ENCODE measurements at regions not wholly inside any gene's neighbourhood (a gene's known extent, or its start where the extent isn't known, plus 50 kb on each side); places are given as distances from the start of the nearest gene placed in this dataset.

DNA sequence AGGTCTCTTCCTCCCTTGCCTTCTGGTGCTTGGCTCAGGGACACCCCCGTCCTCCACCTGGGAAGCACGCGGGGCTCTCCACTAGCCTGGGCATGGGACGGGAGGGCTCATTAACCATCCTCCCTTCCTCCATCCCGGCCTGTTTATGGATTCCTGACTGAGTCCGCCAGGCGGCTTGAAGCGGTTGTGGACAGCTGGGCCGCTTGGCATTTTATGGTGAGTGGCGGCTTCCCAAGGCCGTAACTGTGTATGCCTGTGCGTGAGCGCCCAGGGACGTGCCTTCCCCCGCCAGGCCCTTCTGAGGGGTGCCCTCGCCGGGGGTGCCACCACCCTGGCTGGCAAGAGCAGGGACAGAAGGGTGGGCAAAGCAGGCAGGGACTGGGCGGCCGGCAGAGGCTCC is 202.8 kb downstream of the URI1 start:
- Mint-ChIP-seq H3K27ac (no peak overlapping the region), H3K4me1 (peaks cover 6% of the 10 kb centered on the region)

GRCh38 chr19:30145467-30145866 is 203.4 kb downstream of the URI1 start:
- Mint-ChIP-seq H3K9me3 (no peaks in the 10 kb centered on the region), H3K27me3 (ENCODE audit: low read depth, poor library complexity) (peaks cover 8% of the 10 kb centered on the region), H3K4me3 (no peak overlapping the region), H3K36me3 (ENCODE audit: low read depth) (no peaks in the 10 kb centered on the region), H3K27ac (no peak overlapping the region), H3K4me1 (peaks cover 6% of the 10 kb centered on the region)
- DNase-seq, result no peak
- TF ChIP-seq, protein P1, sequence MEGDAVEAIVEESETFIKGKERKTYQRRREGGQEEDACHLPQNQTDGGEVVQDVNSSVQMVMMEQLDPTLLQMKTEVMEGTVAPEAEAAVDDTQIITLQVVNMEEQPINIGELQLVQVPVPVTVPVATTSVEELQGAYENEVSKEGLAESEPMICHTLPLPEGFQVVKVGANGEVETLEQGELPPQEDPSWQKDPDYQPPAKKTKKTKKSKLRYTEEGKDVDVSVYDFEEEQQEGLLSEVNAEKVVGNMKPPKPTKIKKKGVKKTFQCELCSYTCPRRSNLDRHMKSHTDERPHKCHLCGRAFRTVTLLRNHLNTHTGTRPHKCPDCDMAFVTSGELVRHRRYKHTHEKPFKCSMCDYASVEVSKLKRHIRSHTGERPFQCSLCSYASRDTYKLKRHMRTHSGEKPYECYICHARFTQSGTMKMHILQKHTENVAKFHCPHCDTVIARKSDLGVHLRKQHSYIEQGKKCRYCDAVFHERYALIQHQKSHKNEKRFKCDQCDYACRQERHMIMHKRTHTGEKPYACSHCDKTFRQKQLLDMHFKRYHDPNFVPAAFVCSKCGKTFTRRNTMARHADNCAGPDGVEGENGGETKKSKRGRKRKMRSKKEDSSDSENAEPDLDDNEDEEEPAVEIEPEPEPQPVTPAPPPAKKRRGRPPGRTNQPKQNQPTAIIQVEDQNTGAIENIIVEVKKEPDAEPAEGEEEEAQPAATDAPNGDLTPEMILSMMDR (IDR thresholded peaks at IDR 0.05), result no peak

More for the DNA sequence above, 202.8 kb downstream of the URI1 start:
- TF ChIP-seq, protein P1 (IDR thresholded peaks at IDR 0.05), result no peak
- DNase-seq, result no peak
- Mint-ChIP-seq H3K4me3 (no peak overlapping the region), H3K9me3 (no peaks in the 10 kb centered on the region), H3K27me3 (ENCODE audit: low read depth, poor library complexity) (peaks cover 8% of the 10 kb centered on the region), H3K36me3 (ENCODE audit: low read depth) (no peaks in the 10 kb centered on the region)

- peaks cover 6% of the 10 kb centered on the region for H3K4me1 Mint-ChIP-seq
- H3K4me3 Mint-ChIP-seq, result no peak overlapping the region
- peaks cover 12% of the 10 kb centered on the region for H3K27me3 Mint-ChIP-seq (ENCODE audit: low read depth, poor library complexity)
- DNase-seq, result no peak
- no peaks in the 10 kb centered on the region for H3K9me3 Mint-ChIP-seq
- TF ChIP-seq, protein P1 (IDR thresholded peaks at IDR 0.05), result no peak
- no peaks in the 10 kb centered on the region for H3K36me3 Mint-ChIP-seq (ENCODE audit: low read depth)
- H3K27ac Mint-ChIP-seq, result no peak overlapping the region
Observed at GRCh38 chr19:30146346-30146745, 204.3 kb downstream of the URI1 start.

- Mint-ChIP-seq H3K4me3 (no peak overlapping the region), H3K27ac (no peak overlapping the region), H3K36me3 (ENCODE audit: low read depth) (no peaks in the 10 kb centered on the region), H3K9me3 (no peaks in the 10 kb centered on the region), H3K4me1 (peaks cover 12% of the 10 kb centered on the region), H3K27me3 (ENCODE audit: low read depth, poor library complexity) (peaks cover 14% of the 10 kb centered on the region)
- DNase-seq, result no peak
- TF ChIP-seq, protein P1 (IDR thresholded peaks at IDR 0.05), result no peak
Observed at GRCh38 chr19:30148039-30148790, 206.2 kb downstream of the URI1 start.

DNA sequence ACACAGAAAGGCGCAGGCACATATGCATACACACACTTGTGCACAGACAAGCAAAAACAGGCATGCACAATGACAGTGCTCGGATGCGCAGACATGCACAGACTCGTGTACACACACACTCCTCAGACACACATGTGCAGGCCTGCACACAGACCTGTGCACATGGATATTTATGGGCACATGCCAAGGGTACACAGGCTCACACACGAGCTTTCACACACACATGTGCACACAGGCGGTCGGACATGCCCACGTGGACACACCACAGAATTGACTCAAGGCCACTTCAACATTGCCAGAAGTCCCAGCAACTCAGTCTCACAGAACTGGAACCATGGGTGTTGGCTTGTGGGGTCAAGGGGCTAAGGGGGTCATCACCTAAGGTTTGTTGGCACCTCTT is 206.8 kb downstream of the URI1 start:
- Mint-ChIP-seq H3K9me3 (no peaks in the 10 kb centered on the region), H3K27me3 (ENCODE audit: low read depth, poor library complexity) (peaks cover 16% of the 10 kb centered on the region), H3K4me3 (no peak overlapping the region), H3K4me1 (peaks cover 18% of the 10 kb centered on the region), H3K27ac (no peak overlapping the region), H3K36me3 (ENCODE audit: low read depth) (no peaks in the 10 kb centered on the region)
- no peak for DNase-seq
- TF ChIP-seq, protein P1 (IDR thresholded peaks at IDR 0.05), result no peak

DNA sequence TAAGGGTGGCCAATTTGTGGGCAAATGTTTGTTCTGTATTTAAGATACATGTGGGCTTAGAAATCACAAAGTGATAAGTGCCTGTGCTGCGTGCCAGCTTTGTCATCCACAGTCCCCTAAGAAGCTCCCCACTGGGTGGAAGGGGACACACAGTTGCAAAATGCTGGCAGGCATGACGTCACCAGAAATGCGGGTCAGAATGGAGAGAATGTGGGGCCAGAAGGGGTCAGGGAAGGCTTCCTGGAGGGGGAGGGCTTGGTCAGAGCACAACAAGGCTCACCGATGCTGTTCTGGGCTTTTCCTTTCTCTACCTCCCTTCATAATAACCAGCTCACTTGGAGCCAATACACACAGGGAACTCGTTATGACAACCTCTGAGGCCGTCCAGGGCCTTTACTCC is 207.3 kb downstream of the URI1 start:
- Mint-ChIP-seq H3K27me3 (ENCODE audit: low read depth, poor library complexity) (peaks cover 16% of the 10 kb centered on the region), H3K36me3 (ENCODE audit: low read depth) (no peaks in the 10 kb centered on the region), H3K4me3 (no peak overlapping the region), H3K27ac (no peak overlapping the region), H3K4me1 (peaks cover 23% of the 10 kb centered on the region), H3K9me3 (no peaks in the 10 kb centered on the region)
- TF ChIP-seq, protein P1 (IDR thresholded peaks at IDR 0.05), result no peak
- DNase-seq, result no peak
